ENCODE measurements at regions not wholly inside any gene's neighbourhood (a gene's known extent, or its start where the extent isn't known, plus 50 kb on each side); places are given as distances from the start of the nearest gene placed in this dataset.

DNA sequence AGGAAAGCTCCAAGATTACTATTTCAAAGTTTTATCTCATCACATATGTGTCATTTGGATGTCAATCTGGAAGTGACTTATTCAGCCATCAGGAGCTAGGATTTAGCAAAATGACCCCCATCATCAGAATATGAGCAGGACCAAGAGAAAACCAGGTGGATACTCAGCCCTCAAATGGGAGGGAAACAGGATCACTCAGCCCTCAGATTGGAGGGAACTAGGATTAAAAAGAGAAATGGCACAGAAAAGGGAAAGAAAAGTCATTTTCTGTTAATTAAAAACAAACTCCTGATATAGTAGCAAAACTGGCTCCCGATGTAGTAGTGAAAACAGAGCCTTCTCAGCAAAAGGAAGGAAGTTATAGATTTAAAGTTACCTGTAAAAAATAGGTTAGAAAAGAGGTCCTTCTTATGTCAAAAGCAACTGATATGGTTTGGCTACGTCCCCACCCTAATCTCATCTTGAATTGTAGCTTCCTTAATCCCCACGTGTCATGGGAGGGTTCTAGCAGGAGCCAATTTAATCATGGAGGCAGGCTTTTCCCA is 69.0 kb upstream of the MYCN start:
- no peak for TF ChIP-seq POLR2A (IDR thresholded peaks at IDR 0.05)
- TF ChIP-seq, protein P1, sequence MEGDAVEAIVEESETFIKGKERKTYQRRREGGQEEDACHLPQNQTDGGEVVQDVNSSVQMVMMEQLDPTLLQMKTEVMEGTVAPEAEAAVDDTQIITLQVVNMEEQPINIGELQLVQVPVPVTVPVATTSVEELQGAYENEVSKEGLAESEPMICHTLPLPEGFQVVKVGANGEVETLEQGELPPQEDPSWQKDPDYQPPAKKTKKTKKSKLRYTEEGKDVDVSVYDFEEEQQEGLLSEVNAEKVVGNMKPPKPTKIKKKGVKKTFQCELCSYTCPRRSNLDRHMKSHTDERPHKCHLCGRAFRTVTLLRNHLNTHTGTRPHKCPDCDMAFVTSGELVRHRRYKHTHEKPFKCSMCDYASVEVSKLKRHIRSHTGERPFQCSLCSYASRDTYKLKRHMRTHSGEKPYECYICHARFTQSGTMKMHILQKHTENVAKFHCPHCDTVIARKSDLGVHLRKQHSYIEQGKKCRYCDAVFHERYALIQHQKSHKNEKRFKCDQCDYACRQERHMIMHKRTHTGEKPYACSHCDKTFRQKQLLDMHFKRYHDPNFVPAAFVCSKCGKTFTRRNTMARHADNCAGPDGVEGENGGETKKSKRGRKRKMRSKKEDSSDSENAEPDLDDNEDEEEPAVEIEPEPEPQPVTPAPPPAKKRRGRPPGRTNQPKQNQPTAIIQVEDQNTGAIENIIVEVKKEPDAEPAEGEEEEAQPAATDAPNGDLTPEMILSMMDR (IDR thresholded peaks at IDR 0.05), result no peak
